ENCODE measurements at regions not wholly inside any gene's neighbourhood (a gene's known extent, or its start where the extent isn't known, plus 50 kb on each side); places are given as distances from the start of the nearest gene placed in this dataset.

- no peak for TF ChIP-seq CTCF (IDR thresholded peaks at IDR 0.05; ENCODE audit: insufficient read depth, low read depth, low read length)
- no peak for TF ChIP-seq EZH2 (IDR thresholded peaks at IDR 0.05; ENCODE audit: insufficient read depth, low read length)
Observed at GRCh38 chr3:99559196-99559595, 79.2 kb upstream of the COL8A1 start.
